ENCODE measurements at regions not wholly inside any gene's neighbourhood (a gene's known extent, or its start where the extent isn't known, plus 50 kb on each side); places are given as distances from the start of the nearest gene placed in this dataset.

DNA sequence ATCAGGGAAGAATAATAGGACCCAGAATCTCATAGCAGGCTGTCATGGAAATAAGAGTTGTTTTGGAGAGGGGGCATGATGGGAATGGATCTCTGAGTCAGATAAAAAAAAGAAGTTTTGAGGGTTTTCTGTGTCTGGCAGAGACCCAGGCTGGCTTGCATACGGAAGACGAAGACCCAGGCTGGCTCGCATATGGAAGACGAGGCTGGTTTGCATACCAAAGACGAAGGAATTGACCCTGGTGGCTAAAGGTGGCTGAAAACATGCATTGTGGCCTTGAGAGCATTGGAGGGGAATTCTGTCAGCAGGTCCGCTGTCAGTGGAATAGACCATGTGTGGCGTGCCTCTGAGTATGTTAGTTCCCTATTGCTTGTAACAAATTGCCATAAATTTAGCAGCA is 335.1 kb downstream of the BTBD3 start:
- TF ChIP-seq YY1 (IDR thresholded peaks at IDR 0.05) (no peak), EGR1 (IDR thresholded peaks at IDR 0.05; ENCODE audit: low read depth in 2 of 2) (no peak), FOXA2 (IDR thresholded peaks at IDR 0.05) (no peak), HNF4A (conservative IDR thresholded peaks at IDR 0.05) (no peak)
- Histone ChIP-seq H3K27me3 (ENCODE audit: control insufficient read depth in 4 of 4, insufficient read depth in 4 of 4, low read length in 3 of 4) (no peaks in the 10 kb centered on the region), H3K4me3 (ENCODE audit: low read depth in 1 of 3, low read length in 3 of 3) (no peak overlapping the region), H3K4me1 (ENCODE audit: control insufficient read depth in 4 of 4, insufficient read depth in 4 of 4, low read length in 3 of 4) (no peaks in the 10 kb centered on the region), H3K27ac (ENCODE audit: low read depth in 1 of 2, low read length in 2 of 2) (no peak overlapping the region), H3K9ac (ENCODE audit: low read depth in 1 of 2, low read length in 2 of 2) (no peak overlapping the region), H3K9me3 (ENCODE audit: control insufficient read depth in 4 of 4, low read length in 3 of 4) (no peaks in the 10 kb centered on the region), H3K36me3 (ENCODE audit: control insufficient read depth in 4 of 4, insufficient read depth in 3 of 4, low read depth in 1 of 4, low read length in 3 of 4) (no peaks in the 10 kb centered on the region)
- no peak for DNase-seq (ENCODE audit: low spot score)
- WGBS: 68% methylated on average over 7 of the region's 7 CpGs

DNA sequence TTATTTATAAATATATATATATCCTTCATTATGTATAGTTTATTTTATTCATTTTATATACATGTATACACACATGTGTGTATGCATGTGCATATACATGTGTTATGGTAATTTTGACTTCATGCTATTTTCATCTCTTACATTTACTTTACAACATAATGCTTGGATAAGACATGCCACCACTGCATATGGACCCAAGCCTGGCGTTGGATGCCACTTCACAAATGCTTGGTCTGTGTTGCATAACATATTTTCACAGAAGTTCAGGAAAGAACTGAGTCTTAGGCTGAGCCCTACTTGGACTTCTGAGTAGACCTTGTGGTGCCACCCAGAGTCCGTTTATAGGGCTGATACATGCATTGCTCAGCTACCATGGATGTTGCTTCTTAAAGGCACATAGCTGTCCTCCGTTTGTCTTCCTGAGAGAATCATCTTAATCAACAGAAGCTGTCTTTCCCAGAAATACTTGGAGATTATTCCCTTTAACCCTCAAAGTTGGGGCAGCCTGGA is 337.8 kb downstream of the BTBD3 start:
- Histone ChIP-seq H3K4me1 (ENCODE audit: control insufficient read depth in 4 of 4, insufficient read depth in 4 of 4, low read length in 3 of 4) (no peaks in the 10 kb centered on the region), H3K36me3 (ENCODE audit: control insufficient read depth in 4 of 4, insufficient read depth in 3 of 4, low read depth in 1 of 4, low read length in 3 of 4) (no peaks in the 10 kb centered on the region), H3K27ac (ENCODE audit: low read depth in 1 of 2, low read length in 2 of 2) (no peak overlapping the region), H3K4me3 (ENCODE audit: low read depth in 1 of 3, low read length in 3 of 3) (no peak overlapping the region), H3K9ac (ENCODE audit: low read depth in 1 of 2, low read length in 2 of 2) (no peak overlapping the region), H3K9me3 (ENCODE audit: control insufficient read depth in 4 of 4, low read length in 3 of 4) (no peaks in the 10 kb centered on the region), H3K27me3 (ENCODE audit: control insufficient read depth in 4 of 4, insufficient read depth in 4 of 4, low read length in 3 of 4) (no peaks in the 10 kb centered on the region)
- WGBS: 68% methylated on average over 3 of the region's 3 CpGs
- no peak for TF ChIP-seq NR2F2 (IDR thresholded peaks at IDR 0.05)
- TF ChIP-seq RXRA (IDR thresholded peaks at IDR 0.05): no peak
- TF ChIP-seq HNF4A (conservative IDR thresholded peaks at IDR 0.05): no peak
- TF ChIP-seq, protein P1, sequence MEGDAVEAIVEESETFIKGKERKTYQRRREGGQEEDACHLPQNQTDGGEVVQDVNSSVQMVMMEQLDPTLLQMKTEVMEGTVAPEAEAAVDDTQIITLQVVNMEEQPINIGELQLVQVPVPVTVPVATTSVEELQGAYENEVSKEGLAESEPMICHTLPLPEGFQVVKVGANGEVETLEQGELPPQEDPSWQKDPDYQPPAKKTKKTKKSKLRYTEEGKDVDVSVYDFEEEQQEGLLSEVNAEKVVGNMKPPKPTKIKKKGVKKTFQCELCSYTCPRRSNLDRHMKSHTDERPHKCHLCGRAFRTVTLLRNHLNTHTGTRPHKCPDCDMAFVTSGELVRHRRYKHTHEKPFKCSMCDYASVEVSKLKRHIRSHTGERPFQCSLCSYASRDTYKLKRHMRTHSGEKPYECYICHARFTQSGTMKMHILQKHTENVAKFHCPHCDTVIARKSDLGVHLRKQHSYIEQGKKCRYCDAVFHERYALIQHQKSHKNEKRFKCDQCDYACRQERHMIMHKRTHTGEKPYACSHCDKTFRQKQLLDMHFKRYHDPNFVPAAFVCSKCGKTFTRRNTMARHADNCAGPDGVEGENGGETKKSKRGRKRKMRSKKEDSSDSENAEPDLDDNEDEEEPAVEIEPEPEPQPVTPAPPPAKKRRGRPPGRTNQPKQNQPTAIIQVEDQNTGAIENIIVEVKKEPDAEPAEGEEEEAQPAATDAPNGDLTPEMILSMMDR (IDR thresholded peaks at IDR 0.05; ENCODE audit: low read depth, low read length, missing input control): no peak
- TF ChIP-seq, protein P2, sequence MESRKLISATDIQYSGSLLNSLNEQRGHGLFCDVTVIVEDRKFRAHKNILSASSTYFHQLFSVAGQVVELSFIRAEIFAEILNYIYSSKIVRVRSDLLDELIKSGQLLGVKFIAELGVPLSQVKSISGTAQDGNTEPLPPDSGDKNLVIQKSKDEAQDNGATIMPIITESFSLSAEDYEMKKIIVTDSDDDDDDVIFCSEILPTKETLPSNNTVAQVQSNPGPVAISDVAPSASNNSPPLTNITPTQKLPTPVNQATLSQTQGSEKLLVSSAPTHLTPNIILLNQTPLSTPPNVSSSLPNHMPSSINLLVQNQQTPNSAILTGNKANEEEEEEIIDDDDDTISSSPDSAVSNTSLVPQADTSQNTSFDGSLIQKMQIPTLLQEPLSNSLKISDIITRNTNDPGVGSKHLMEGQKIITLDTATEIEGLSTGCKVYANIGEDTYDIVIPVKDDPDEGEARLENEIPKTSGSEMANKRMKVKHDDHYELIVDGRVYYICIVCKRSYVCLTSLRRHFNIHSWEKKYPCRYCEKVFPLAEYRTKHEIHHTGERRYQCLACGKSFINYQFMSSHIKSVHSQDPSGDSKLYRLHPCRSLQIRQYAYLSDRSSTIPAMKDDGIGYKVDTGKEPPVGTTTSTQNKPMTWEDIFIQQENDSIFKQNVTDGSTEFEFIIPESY (IDR thresholded peaks at IDR 0.05): no peak
- no peak for TF ChIP-seq FOXA2 (IDR thresholded peaks at IDR 0.05)
- TF ChIP-seq, protein P3, sequence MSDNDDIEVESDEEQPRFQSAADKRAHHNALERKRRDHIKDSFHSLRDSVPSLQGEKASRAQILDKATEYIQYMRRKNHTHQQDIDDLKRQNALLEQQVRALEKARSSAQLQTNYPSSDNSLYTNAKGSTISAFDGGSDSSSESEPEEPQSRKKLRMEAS (IDR thresholded peaks at IDR 0.05): no peak
- no peak for TF ChIP-seq GABPA (IDR thresholded peaks at IDR 0.05 in 1 of 2, conservative IDR thresholded peaks at IDR 0.05 in 1 of 2)
- TF ChIP-seq FOXA1 (IDR thresholded peaks at IDR 0.05): no peak
- TF ChIP-seq RAD21 (IDR thresholded peaks at IDR 0.05): no peak
- TF ChIP-seq SP1 (IDR thresholded peaks at IDR 0.05): no peak
- no peak for TF ChIP-seq JUND (IDR thresholded peaks at IDR 0.05)
- TF ChIP-seq YY1 (IDR thresholded peaks at IDR 0.05): no peak
- TF ChIP-seq HNF4G (IDR thresholded peaks at IDR 0.05): no peak
- TF ChIP-seq, protein P4, sequence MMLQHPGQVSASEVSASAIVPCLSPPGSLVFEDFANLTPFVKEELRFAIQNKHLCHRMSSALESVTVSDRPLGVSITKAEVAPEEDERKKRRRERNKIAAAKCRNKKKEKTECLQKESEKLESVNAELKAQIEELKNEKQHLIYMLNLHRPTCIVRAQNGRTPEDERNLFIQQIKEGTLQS (IDR thresholded peaks at IDR 0.05): no peak
- no peak for TF ChIP-seq EGR1 (IDR thresholded peaks at IDR 0.05; ENCODE audit: low read depth in 2 of 2)
- TF ChIP-seq TAF1 (conservative IDR thresholded peaks at IDR 0.05): no peak
- TF ChIP-seq, protein P5, sequence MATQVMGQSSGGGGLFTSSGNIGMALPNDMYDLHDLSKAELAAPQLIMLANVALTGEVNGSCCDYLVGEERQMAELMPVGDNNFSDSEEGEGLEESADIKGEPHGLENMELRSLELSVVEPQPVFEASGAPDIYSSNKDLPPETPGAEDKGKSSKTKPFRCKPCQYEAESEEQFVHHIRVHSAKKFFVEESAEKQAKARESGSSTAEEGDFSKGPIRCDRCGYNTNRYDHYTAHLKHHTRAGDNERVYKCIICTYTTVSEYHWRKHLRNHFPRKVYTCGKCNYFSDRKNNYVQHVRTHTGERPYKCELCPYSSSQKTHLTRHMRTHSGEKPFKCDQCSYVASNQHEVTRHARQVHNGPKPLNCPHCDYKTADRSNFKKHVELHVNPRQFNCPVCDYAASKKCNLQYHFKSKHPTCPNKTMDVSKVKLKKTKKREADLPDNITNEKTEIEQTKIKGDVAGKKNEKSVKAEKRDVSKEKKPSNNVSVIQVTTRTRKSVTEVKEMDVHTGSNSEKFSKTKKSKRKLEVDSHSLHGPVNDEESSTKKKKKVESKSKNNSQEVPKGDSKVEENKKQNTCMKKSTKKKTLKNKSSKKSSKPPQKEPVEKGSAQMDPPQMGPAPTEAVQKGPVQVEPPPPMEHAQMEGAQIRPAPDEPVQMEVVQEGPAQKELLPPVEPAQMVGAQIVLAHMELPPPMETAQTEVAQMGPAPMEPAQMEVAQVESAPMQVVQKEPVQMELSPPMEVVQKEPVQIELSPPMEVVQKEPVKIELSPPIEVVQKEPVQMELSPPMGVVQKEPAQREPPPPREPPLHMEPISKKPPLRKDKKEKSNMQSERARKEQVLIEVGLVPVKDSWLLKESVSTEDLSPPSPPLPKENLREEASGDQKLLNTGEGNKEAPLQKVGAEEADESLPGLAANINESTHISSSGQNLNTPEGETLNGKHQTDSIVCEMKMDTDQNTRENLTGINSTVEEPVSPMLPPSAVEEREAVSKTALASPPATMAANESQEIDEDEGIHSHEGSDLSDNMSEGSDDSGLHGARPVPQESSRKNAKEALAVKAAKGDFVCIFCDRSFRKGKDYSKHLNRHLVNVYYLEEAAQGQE (IDR thresholded peaks at IDR 0.05): no peak
- no peak for DNase-seq (ENCODE audit: low spot score)
